CD14-positive monocyte (primary cell): ENCODE measurements at regions not wholly inside any gene's neighbourhood (a gene's known extent, or its start where the extent isn't known, plus 50 kb on each side); places are given as distances from the start of the nearest gene placed in this dataset.

Experiments used
- DNase-seq, 3 donors: peaks; one replicate each; pipeline ENCODE4 v3.0.0-alpha.2; 2011 to 2022
- H2AFZ ChIP-seq: 2 replicates; pipeline ENCODE4 v1.6.0; 2012; ENCODE audit warnings: mild to moderate bottlenecking, low read depth, low read length, inconsistent platforms; ENCODE audit not compliant: insufficient read depth, poor library complexity, severe bottlenecking
- H3K27ac ChIP-seq, 2 donors: 1 replicate in 1 of 2; 2 replicates in 1 of 2; pipeline ENCODE4 v1.5.1; 2012 to 2013; ENCODE audit warnings: low read length in 2 of 2, control low read depth in 1 of 2, inconsistent platforms in 1 of 2, low read depth in 1 of 2, mild to moderate bottlenecking in 1 of 2
- H3K27me3 ChIP-seq, 2 donors: one replicate each; pipeline versions ENCODE4 v1.6.0 to v1.6.1; 2011 to 2013; ENCODE audit warnings: low read length in 2 of 2; ENCODE audit not compliant: control insufficient read depth in 2 of 2, insufficient read depth in 2 of 2
- H3K36me3 ChIP-seq, 2 donors: replicated peaks in 1 of 2; 1 replicate in 1 of 2; 2 replicates in 1 of 2; pipeline versions ENCODE4 v1.5.1 to v1.6.1; 2012 to 2013; ENCODE audit warnings: low read length in 2 of 2, control low read depth in 1 of 2, inconsistent platforms in 1 of 2, mild to moderate bottlenecking in 1 of 2; ENCODE audit not compliant: insufficient read depth in 2 of 2, control insufficient read depth in 1 of 2
- H3K4me1 ChIP-seq, 2 donors: 1 replicate in 1 of 2; 2 replicates in 1 of 2; pipeline versions ENCODE4 v1.5.1 to v1.6.1; 2012 to 2013; ENCODE audit warnings: low read length in 2 of 2, control low read depth in 1 of 2, inconsistent platforms in 1 of 2, mild to moderate bottlenecking in 1 of 2, moderate library complexity in 1 of 2; ENCODE audit not compliant: insufficient read depth in 2 of 2, control insufficient read depth in 1 of 2
- H3K4me2 ChIP-seq: replicated peaks from 2 replicates; pipeline ENCODE3; 2012; ENCODE audit warnings: low read length, moderate library complexity, mild to moderate bottlenecking; ENCODE audit not compliant: poor library complexity, severe bottlenecking; ENCODE audit errors: extremely low read depth
- H3K4me3 ChIP-seq, 3 experiments: fragments of 200-600 bp in 1 of 3; sonication (generic) in 1 of 3; replicated peaks in 1 of 3; 1 replicate in 2 of 3; 2 replicates in 1 of 3; pipeline ENCODE4 v1.5.1; 2011 to 2013; ENCODE audit warnings: low read length in 3 of 3, mild to moderate bottlenecking in 3 of 3, control low read depth in 2 of 3, low read depth in 2 of 3, inconsistent platforms in 1 of 3, moderate library complexity in 1 of 3
- H3K79me2 ChIP-seq: 2 replicates; pipeline ENCODE4 v1.6.0; 2012; ENCODE audit warnings: mild to moderate bottlenecking, control low read depth, inconsistent platforms, low read length, moderate library complexity; ENCODE audit not compliant: insufficient read depth
- H3K9ac ChIP-seq: 2 replicates; pipeline ENCODE4 v1.6.0; 2017; ENCODE audit warnings: low read length, mild to moderate bottlenecking; ENCODE audit not compliant: insufficient read depth, poor library complexity, severe bottlenecking
- H3K9me3 ChIP-seq, 2 donors: replicated peaks in 1 of 2; 1 replicate in 1 of 2; 2 replicates in 1 of 2; pipeline versions ENCODE4 v1.5.1 to v1.6.1; 2012 to 2013; ENCODE audit warnings: low read length in 2 of 2, control low read depth in 1 of 2; ENCODE audit not compliant: control insufficient read depth in 1 of 2, insufficient read depth in 1 of 2
- H4K20me1 ChIP-seq: 2 replicates; pipeline ENCODE4 v1.6.0; 2012; ENCODE audit warnings: mild to moderate bottlenecking, low read length, control low read depth, moderate library complexity; ENCODE audit not compliant: insufficient read depth
- H3K27ac Mint-ChIP-seq, 7 donors: one replicate each; pipeline ENCODE4 v1.8.0; 2020; ENCODE audit warnings: mild to moderate bottlenecking in 7 of 7, mixed read lengths in 7 of 7, moderate library complexity in 6 of 7, inconsistent platforms in 2 of 7
- H3K27me3 Mint-ChIP-seq, 3 donors: one replicate each; pipeline ENCODE4 v1.8.0; 2021 to 2022; ENCODE audit warnings: low read depth in 3 of 3, mild to moderate bottlenecking in 3 of 3, mixed read lengths in 3 of 3, moderate library complexity in 3 of 3, inconsistent platforms in 1 of 3
- H3K36me3 Mint-ChIP-seq, 2 donors: one replicate each; pipeline ENCODE4 v1.8.0; 2020; ENCODE audit warnings: mixed read lengths in 2 of 2, inconsistent platforms in 1 of 2, mild to moderate bottlenecking in 1 of 2
- H3K4me1 Mint-ChIP-seq: one replicate; pipeline ENCODE4 v1.8.0; 2020; ENCODE audit warnings: mild to moderate bottlenecking, mixed read lengths
- H3K4me3 Mint-ChIP-seq, 2 donors: one replicate each; pipeline ENCODE4 v1.8.0; 2020; ENCODE audit warnings: mild to moderate bottlenecking in 2 of 2, mixed read lengths in 2 of 2, moderate library complexity in 1 of 2
- H3K9me3 Mint-ChIP-seq, 7 donors: one replicate each; pipeline ENCODE4 v1.8.0; 2020 to 2022; ENCODE audit warnings: mixed read lengths in 7 of 7, mild to moderate bottlenecking in 6 of 7, moderate library complexity in 6 of 7, inconsistent platforms in 2 of 7
- WGBS: methylation state at CpG from one replicate; pipeline ENCODE4 v1.1.5; 2013; ENCODE audit warnings: missing lambda C conversion rate; ENCODE audit not compliant: insufficient coverage; 5-methylcytosine and 5-hydroxymethylcytosine counted together
- intact Hi-C, 2 donors: fragments of 100-400 bp; cut with micrococcal nuclease; formaldehyde crosslinking; loops; one replicate each; pipeline versions ENCODE4 v1.15.0 to v1.15.1; 2023
- TF ChIP-seq, protein P1 (sequence below): fragments of 200-600 bp; IDR thresholded peaks from one replicate; pipeline ENCODE4 v1.8.0; 2022; ENCODE audit warnings: antibody characterized with exemption, mild to moderate bottlenecking

DNA sequence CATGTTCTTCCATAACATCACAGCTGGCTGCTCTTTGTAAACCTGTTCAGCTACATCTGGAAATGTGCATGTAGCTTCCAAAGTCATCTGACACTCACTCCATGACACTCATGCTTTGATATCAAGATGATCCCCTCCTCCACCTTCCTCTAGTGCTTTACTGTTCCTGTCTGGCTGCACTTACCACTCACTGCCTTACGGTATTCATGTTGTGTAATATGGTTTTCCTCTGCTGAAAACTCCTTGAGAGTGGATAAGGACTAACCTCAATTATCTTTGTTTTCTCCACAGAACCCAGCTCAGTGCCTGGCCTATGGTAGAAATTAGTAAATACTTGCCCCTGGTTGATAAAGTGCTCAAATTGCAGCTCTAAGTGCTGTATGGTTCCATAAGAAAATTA, 483.9 kb downstream of the HTR7 start:
- no peak overlapping the region for H2AFZ ChIP-seq
- no CpG with 5 or more reads among the region's 1 CpG for WGBS
- H3K36me3 ChIP-seq = no peaks in the 10 kb centered on the region
- no peak overlapping the region for H3K4me2 ChIP-seq
- Mint-ChIP-seq H3K4me3 (no peak overlapping the region), H3K36me3 (no peaks in the 10 kb centered on the region), H3K9me3 (peaks cover 0 to 10% (median 4%) of the 10 kb centered on the region in 7 donors), H3K27me3 (no peaks in the 10 kb centered on the region), H3K4me1 (no peaks in the 10 kb centered on the region), H3K27ac (no peak overlapping the region)
- no peaks in the 10 kb centered on the region for H3K4me1 ChIP-seq
- no peak for DNase-seq
- peaks cover 6 to 8% of the 10 kb centered on the region in 2 donors for H3K9me3 ChIP-seq
- no peaks in the 10 kb centered on the region for H3K27me3 ChIP-seq
- intact Hi-C loops = no loop called here
- H3K4me3 ChIP-seq = no peak overlapping the region
- no peaks in the 10 kb centered on the region for H3K79me2 ChIP-seq
- no peaks in the 10 kb centered on the region for H4K20me1 ChIP-seq
- H3K9ac ChIP-seq = no peak overlapping the region
- TF ChIP-seq, protein P1, sequence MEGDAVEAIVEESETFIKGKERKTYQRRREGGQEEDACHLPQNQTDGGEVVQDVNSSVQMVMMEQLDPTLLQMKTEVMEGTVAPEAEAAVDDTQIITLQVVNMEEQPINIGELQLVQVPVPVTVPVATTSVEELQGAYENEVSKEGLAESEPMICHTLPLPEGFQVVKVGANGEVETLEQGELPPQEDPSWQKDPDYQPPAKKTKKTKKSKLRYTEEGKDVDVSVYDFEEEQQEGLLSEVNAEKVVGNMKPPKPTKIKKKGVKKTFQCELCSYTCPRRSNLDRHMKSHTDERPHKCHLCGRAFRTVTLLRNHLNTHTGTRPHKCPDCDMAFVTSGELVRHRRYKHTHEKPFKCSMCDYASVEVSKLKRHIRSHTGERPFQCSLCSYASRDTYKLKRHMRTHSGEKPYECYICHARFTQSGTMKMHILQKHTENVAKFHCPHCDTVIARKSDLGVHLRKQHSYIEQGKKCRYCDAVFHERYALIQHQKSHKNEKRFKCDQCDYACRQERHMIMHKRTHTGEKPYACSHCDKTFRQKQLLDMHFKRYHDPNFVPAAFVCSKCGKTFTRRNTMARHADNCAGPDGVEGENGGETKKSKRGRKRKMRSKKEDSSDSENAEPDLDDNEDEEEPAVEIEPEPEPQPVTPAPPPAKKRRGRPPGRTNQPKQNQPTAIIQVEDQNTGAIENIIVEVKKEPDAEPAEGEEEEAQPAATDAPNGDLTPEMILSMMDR = no peak
- no peak overlapping the region for H3K27ac ChIP-seq

- intact Hi-C loops = no loop called here
- no peaks in the 10 kb centered on the region for H3K4me1 Mint-ChIP-seq
- H3K27ac Mint-ChIP-seq = no peak overlapping the region
- no CpG with 5 or more reads among the region's 3 CpGs for WGBS
- H3K4me3 Mint-ChIP-seq = no peak overlapping the region
- H4K20me1 ChIP-seq = no peaks in the 10 kb centered on the region
- H3K27me3 ChIP-seq = no peaks in the 10 kb centered on the region
- no peak overlapping the region for H3K4me3 ChIP-seq
- H3K36me3 Mint-ChIP-seq = no peaks in the 10 kb centered on the region
- TF ChIP-seq, protein P1 = no peak
- H2AFZ ChIP-seq = no peak overlapping the region
- H3K4me1 ChIP-seq = no peaks in the 10 kb centered on the region
- no peak overlapping the region for H3K9ac ChIP-seq
- no peaks in the 10 kb centered on the region for H3K36me3 ChIP-seq
- DNase-seq = no peak
- H3K27ac ChIP-seq = no peak overlapping the region
- H3K79me2 ChIP-seq = no peaks in the 10 kb centered on the region
- no peaks in the 10 kb centered on the region for H3K27me3 Mint-ChIP-seq
- no peak overlapping the region for H3K4me2 ChIP-seq
- no peaks in the 10 kb centered on the region for H3K9me3 ChIP-seq
- H3K9me3 Mint-ChIP-seq = peaks cover 0 to 3% (median 1%) of the 10 kb centered on the region in 7 donors
Observed at GRCh38 chr10:90378524-90379076, 479.2 kb downstream of the HTR7 start.
